ENCODE measurements at regions not wholly inside any gene's neighbourhood (a gene's known extent, or its start where the extent isn't known, plus 50 kb on each side); places are given as distances from the start of the nearest gene placed in this dataset.

GRCh38 chr14:86613126-86613525 lies 1083.2 kb downstream of the FLRT2 start:
- Histone ChIP-seq H3K9me3 (replicated peaks in 1 of 3) (no peaks in the 10 kb centered on the region), H3K27me3 (no peaks in the 10 kb centered on the region), H3K4me3 (no peak overlapping the region), H3K4me1 (replicated peaks in 1 of 2) (no peaks in the 10 kb centered on the region), H3K27ac (no peak overlapping the region), H3K36me3 (replicated peaks in 1 of 2) (no peaks in the 10 kb centered on the region)
- 73 to 89% (median 79%) methylated on average over 3 of the region's 3 CpGs for WGBS, 4 donors
- intact Hi-C loops (cut with DNase I) = no loop called here
- TF ChIP-seq POLR2A (IDR thresholded peaks at IDR 0.05) (no peak), CTCF (IDR thresholded peaks at IDR 0.05) (no peak)
- no peak for DNase-seq

GRCh38 chr14:86604561-86604960 lies 1074.6 kb downstream of the FLRT2 start:
- TF ChIP-seq CTCF (IDR thresholded peaks at IDR 0.05) (no peak), POLR2A (IDR thresholded peaks at IDR 0.05) (no peak)
- H3K27me3 ChIP-seq = no peaks in the 10 kb centered on the region
- H3K4me1 ChIP-seq (replicated peaks in 1 of 2) = no peaks in the 10 kb centered on the region
- DNase-seq = no peak
- H3K27ac ChIP-seq = no peak overlapping the region
- H3K9me3 ChIP-seq (replicated peaks in 1 of 3) = no peaks in the 10 kb centered on the region
- H3K4me3 ChIP-seq = no peak overlapping the region
- H3K36me3 ChIP-seq (replicated peaks in 1 of 2) = no peaks in the 10 kb centered on the region
- 81 to 90% (median 84%) methylated on average over 2 of the region's 2 CpGs for WGBS, 4 donors
- intact Hi-C loops (cut with DNase I) = no loop called here

GRCh38 chr14:86602263-86602662 lies 1072.3 kb downstream of the FLRT2 start:
- Histone ChIP-seq H3K9me3 (replicated peaks in 1 of 3) (no peaks in the 10 kb centered on the region), H3K36me3 (replicated peaks in 1 of 2) (no peaks in the 10 kb centered on the region), H3K4me1 (replicated peaks in 1 of 2) (no peaks in the 10 kb centered on the region), H3K4me3 (no peak overlapping the region), H3K27ac (no peak overlapping the region), H3K27me3 (no peaks in the 10 kb centered on the region)
- 61 to 81% (median 64%) methylated on average over 3 of the region's 3 CpGs for WGBS, 4 donors
- intact Hi-C loops (cut with DNase I) = no loop called here
- no peak for DNase-seq
- TF ChIP-seq POLR2A (IDR thresholded peaks at IDR 0.05) = no peak
- no peak for TF ChIP-seq CTCF (IDR thresholded peaks at IDR 0.05)

GRCh38 chr14:86601813-86602212 lies 1071.9 kb downstream of the FLRT2 start:
- Histone ChIP-seq H3K27me3 (no peaks in the 10 kb centered on the region), H3K4me1 (replicated peaks in 1 of 2) (no peaks in the 10 kb centered on the region), H3K27ac (no peak overlapping the region), H3K36me3 (replicated peaks in 1 of 2) (no peaks in the 10 kb centered on the region), H3K9me3 (replicated peaks in 1 of 3) (no peaks in the 10 kb centered on the region), H3K4me3 (no peak overlapping the region)
- intact Hi-C loops (cut with DNase I) = no loop called here
- TF ChIP-seq CTCF (IDR thresholded peaks at IDR 0.05) = no peak
- TF ChIP-seq POLR2A (IDR thresholded peaks at IDR 0.05) = no peak
- no peak for DNase-seq
- 80 to 91% (median 82%) methylated on average over 2 of the region's 2 CpGs for WGBS, 4 donors

Data from adrenal gland (tissue), 9 donors.